Prostate gland (tissue), 2 donors: ENCODE measurements at regions not wholly inside any gene's neighbourhood (a gene's known extent, or its start where the extent isn't known, plus 50 kb on each side); places are given as distances from the start of the nearest gene placed in this dataset.

Source experiments
- CTCF ChIP-seq, 4 experiments: fragments of 200-600 bp in 2 of 4; fragments of 450-650 bp in 2 of 4; sonication (generic) in 2 of 4; IDR thresholded peaks; 1 replicate in 3 of 4; 2 replicates in 1 of 4; pipeline ENCODE4 v1.5.1; 2016 to 2019; ENCODE audit warnings: antibody characterized with exemption in 4 of 4, mild to moderate bottlenecking in 2 of 4, moderate library complexity in 2 of 4
- POLR2A ChIP-seq: fragments of 450-650 bp; IDR thresholded peaks from one replicate; pipeline ENCODE4 v1.6.1; 2016; ENCODE audit warnings: antibody characterized with exemption, mild to moderate bottlenecking
- POLR2AphosphoS5 ChIP-seq: sonication (generic); formaldehyde crosslinking; IDR thresholded peaks from one replicate; pipeline ENCODE4 v1.6.1; 2017; ENCODE audit warnings: antibody characterized with exemption

- TF ChIP-seq CTCF (IDR thresholded peaks at IDR 0.05) (no peak), POLR2AphosphoS5 (no peak), POLR2A (no peak)
These were observed 229.3 kb downstream of the MAGEB5 start for GRCh38 chrX:26445288-26445687.
